ENCODE measurements at regions not wholly inside any gene's neighbourhood (a gene's known extent, or its start where the extent isn't known, plus 50 kb on each side); places are given as distances from the start of the nearest gene placed in this dataset.

DNA sequence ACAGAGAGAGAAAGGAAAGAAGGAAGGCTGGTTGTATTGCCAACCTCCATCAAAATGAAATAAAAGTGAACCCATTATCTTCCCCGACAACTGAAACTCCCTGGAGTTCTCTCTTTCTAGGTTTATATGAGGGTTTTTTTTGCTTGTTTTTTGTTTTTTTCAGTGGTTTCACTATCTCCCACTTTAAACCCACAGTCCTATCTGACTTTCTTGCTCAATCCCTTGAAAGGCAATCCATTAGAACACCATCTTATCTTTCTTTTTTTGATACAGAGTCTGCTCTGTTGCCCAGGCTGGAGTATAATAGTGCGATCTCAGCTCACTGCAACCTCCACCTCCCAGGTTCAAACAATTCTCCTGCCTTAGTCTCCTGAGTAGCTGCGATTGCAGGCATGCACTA lies 158.0 kb upstream of the MIR17HG start:
- H3K4me1 ChIP-seq (replicated peaks in 1 of 2; ENCODE audit: control insufficient read depth in 2 of 2, insufficient read depth in 2 of 2, low read length in 2 of 2), result no peaks in the 10 kb centered on the region
- H2AFZ ChIP-seq (ENCODE audit: low read depth, low read length), result no peak overlapping the region
- no peaks in the 10 kb centered on the region for H3K27me3 ChIP-seq (ENCODE audit: control insufficient read depth in 2 of 2, insufficient read depth in 2 of 2, low read length in 2 of 2)
- ATAC-seq (no peak), FAIRE-seq (no peak), DNase-seq (ENCODE audit: extremely low read depth in 1 of 4, low spot score in 3 of 4) (no peak)
- no peak overlapping the region for H3K9ac ChIP-seq (ENCODE audit: insufficient read depth in 1 of 2, low read depth in 2 of 2, low read length in 2 of 2)
- no peak overlapping the region for H3K4me2 ChIP-seq (ENCODE audit: insufficient read depth, low read length)
- H3K79me2 ChIP-seq (ENCODE audit: control insufficient read depth, insufficient read depth, low read length), result no peaks in the 10 kb centered on the region
- H3K36me3 ChIP-seq (ENCODE audit: control insufficient read depth, insufficient read depth, low read length), result no peaks in the 10 kb centered on the region
- H4K20me1 ChIP-seq (replicated peaks; ENCODE audit: control insufficient read depth, insufficient read depth, low read length), result no peaks in the 10 kb centered on the region
- WGBS (ENCODE audit: insufficient coverage, low coverage, missing lambda C conversion rate), result 0% methylated on average over 3 of the region's 3 CpGs
- H3K9me1 ChIP-seq (ENCODE audit: control insufficient read depth, insufficient read depth, low read length), result no peaks in the 10 kb centered on the region
- no peak overlapping the region for H3K4me3 ChIP-seq
- intact Hi-C loops (cut with micrococcal nuclease), result loop anchor here (5.0 kb wide), 1 partner anchor 33 kb away; no protein-coding TSS in a partner anchor
- H3K9me3 ChIP-seq (replicated peaks; ENCODE audit: control insufficient read depth, insufficient read depth, low read depth, low read length), result no peaks in the 10 kb centered on the region; the same call in 1 of the 2 replicates
- no peak overlapping the region for H3K27ac ChIP-seq (ENCODE audit: extremely low read depth, low read depth, low read length)
- no TSS peak for BruUV-seq (replicated peaks)
- ChIA-PET CTCF (ENCODE audit: low intra/inter-chr PET ratio) (interaction anchor here (0.6 kb wide), 1 partner anchor 1239 kb away, joined by 3 read pairs; no protein-coding TSS in a partner anchor), POLR2A (interaction anchor here (0.6 to 1.6 kb wide), 4 partner anchors 14 to 1196 kb away, joined by 3 to 4 read pairs (median 3); no protein-coding TSS in a partner anchor)
- in situ Hi-C loops (cut with MboI), result no loop called here
- TF ChIP-seq TAF15 (IDR thresholded peaks at IDR 0.05; ENCODE audit: low read depth, low read length), result no peak
- TF ChIP-seq, protein P1, sequence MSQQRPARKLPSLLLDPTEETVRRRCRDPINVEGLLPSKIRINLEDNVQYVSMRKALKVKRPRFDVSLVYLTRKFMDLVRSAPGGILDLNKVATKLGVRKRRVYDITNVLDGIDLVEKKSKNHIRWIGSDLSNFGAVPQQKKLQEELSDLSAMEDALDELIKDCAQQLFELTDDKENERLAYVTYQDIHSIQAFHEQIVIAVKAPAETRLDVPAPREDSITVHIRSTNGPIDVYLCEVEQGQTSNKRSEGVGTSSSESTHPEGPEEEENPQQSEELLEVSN (IDR thresholded peaks at IDR 0.05; ENCODE audit: borderline replicate concordance in 1 of 2, extremely low read depth in 1 of 2, insufficient read depth in 1 of 2, insufficient read length in 1 of 2, low read depth in 1 of 2, low read length in 1 of 2, poor library complexity in 1 of 2, severe bottlenecking in 1 of 2), result no peak
- no peak for TF ChIP-seq PTRF (tag; IDR thresholded peaks at IDR 0.05)
- no peak for TF ChIP-seq ZFP30 (CRISPR knock-in tag; IDR thresholded peaks at IDR 0.05; ENCODE audit: borderline replicate concordance)
- no peak for TF ChIP-seq NKRF (IDR thresholded peaks at IDR 0.05; ENCODE audit: borderline replicate concordance)
- no peak for TF ChIP-seq ZBTB2 (IDR thresholded peaks at IDR 0.05)
- no peak for TF ChIP-seq HNRNPH1 (optimal IDR thresholded peaks at IDR 0.05; ENCODE audit: low read depth, low read length)
- no peak for TF ChIP-seq PCBP1 (IDR thresholded peaks at IDR 0.05; ENCODE audit: low read depth, low read length, poor library complexity, severe bottlenecking)
- no peak for TF ChIP-seq ZNF197 (CRISPR knock-in tag; IDR thresholded peaks at IDR 0.05; ENCODE audit: low read depth)
- TF ChIP-seq HIVEP1 (CRISPR knock-in tag; IDR thresholded peaks at IDR 0.05), result no peak
- TF ChIP-seq KAT8 (IDR thresholded peaks at IDR 0.05; ENCODE audit: low read depth), result no peak
- TF ChIP-seq ZMIZ1 (IDR thresholded peaks at IDR 0.05; ENCODE audit: low read depth in 2 of 2, low read length in 2 of 2), result no peak
- TF ChIP-seq SMAD3 (CRISPR knock-in tag; conservative IDR thresholded peaks at IDR 0.05), result no peak
- no peak for TF ChIP-seq GTF2A2 (tag; IDR thresholded peaks at IDR 0.05)

Data from K562 (cell line).